GM18502 (cell line): ENCODE measurements at regions not wholly inside any gene's neighbourhood (a gene's known extent, or its start where the extent isn't known, plus 50 kb on each side); places are given as distances from the start of the nearest gene placed in this dataset.
"Not testable (repeated sequence)": the region's sequence is repeated elsewhere in the genome, so short reads cannot be mapped to it uniquely, and the experiment has no call there.

Experiments used
- ATAC-seq: cut with Tn5 transposase; IDR thresholded peaks from one replicate; pipeline ENCODE4 v1.9.1; 2021; ENCODE audit warnings: mild to moderate bottlenecking; ENCODE audit not compliant: unreplicated experiment, poor library complexity

- ATAC-seq = no peak
Measured at GRCh38 chr1:219412772-219413171, 200.1 kb downstream of the ZC3H11B start.

DNA sequence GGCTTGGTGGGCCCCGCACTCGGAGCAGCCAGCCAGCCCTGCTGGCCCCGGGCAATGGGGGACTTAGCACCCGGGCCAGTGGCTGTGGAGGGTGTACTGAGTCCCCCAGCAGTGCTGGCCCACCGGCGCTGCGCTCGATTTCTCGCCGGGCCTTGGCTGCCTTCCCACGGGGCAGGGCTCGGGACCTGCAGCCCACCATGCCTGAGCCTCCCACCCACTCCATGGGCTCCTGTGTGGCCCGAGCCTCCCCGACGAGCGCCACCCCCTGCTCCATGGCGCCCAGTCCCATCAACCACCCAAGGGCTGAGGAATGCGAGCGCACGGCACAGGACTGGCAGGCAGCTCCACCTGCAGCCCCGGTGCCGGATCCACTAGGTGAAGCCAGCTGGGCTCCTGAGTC is 202.2 kb downstream of the ZC3H11B start:
- ATAC-seq = not testable (repeated sequence)

GRCh38 chr1:219405531-219406331 is 207.2 kb downstream of the ZC3H11B start:
- no peak for ATAC-seq

DNA sequence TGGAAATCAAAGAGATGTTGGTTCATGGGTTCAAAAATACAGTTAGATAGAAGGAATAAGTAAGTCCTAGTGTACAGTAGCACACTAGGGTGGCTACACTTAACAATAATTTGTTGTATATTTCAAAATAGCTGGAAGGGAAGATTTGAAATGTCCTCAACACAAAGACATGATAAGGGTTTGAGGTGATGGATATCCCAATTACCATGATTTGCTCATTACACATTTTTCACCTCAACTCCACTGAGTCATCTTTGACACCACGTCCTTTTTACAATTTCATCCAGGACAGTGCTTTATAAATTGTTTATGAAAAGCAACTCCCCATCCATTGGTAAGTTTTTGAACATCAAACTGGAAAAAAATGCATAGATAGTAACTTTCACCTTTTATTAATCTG is 208.3 kb downstream of the ZC3H11B start:
- no peak for ATAC-seq

DNA sequence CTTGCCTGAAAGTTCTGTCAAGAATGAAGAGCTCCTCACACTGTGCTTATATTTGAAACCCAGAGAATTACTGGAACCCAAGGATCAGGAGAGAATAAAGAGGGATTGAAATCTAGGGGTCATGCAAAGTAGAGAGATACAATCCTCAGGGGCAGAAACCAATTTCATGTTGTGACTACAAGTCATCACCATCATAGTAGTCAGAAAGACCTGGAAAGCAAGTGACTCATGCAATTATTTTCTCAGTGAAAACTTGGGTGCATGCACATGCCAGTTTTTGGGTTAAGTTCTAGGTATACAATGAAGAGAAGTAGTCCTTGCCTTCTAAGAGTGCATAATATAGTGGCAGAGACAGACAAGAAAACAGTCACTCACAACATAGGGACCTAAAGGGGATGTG is 210.0 kb downstream of the ZC3H11B start:
- ATAC-seq = no peak

- ATAC-seq = no peak
Measured at GRCh38 chr1:219401724-219402625, 210.9 kb downstream of the ZC3H11B start.

GRCh38 chr1:219399446-219399845 is 213.5 kb downstream of the ZC3H11B start:
- ATAC-seq = no peak

GRCh38 chr1:219398815-219399396 is 214.0 kb downstream of the ZC3H11B start:
- ATAC-seq = no peak

- no peak for ATAC-seq
Measured at GRCh38 chr1:219397511-219397910, 215.4 kb downstream of the ZC3H11B start.

DNA sequence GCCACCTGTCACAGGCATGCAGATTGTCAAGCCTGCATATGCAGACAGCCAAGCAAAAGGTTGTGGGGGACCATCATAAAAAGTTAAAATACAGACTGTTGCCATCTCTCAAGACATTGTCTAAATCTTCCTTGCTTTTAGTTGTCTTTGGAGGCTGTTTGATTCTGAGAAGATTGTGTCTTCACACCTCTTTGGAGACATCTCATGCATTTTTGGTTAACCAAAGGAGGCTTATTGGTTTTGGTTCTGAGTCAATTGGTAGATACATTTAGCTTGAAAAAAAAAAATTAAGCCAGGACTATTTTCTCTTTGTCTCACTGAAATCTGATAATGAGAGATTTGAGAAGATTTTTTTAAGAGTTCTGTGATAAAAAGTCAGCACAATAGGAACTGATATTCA is 217.6 kb downstream of the LYPLAL1 start:
- peak; percentile 77 for ATAC-seq

DNA sequence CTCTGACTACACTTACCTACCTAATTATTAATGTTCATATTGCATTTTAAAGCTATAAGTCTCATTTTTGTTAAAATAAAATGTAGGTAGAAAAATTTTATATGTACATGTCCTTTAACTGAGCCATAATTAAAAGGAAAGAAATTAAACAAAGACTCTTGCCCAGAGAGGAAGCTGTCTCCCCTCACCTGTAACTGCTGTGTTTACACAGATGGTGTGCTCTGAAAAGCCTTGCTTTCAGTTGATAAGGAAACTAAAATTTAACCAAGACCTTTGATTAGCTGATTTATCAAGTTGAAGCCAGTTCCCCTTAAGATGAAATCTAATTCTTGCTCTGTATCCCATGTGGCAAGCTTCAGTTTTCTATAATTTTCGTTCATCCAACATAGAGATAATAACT is 213.5 kb downstream of the LYPLAL1 start:
- no peak for ATAC-seq

- ATAC-seq = peak; percentile 98
Measured at GRCh38 chr1:219385787-219386427, 212.2 kb downstream of the LYPLAL1 start.

DNA sequence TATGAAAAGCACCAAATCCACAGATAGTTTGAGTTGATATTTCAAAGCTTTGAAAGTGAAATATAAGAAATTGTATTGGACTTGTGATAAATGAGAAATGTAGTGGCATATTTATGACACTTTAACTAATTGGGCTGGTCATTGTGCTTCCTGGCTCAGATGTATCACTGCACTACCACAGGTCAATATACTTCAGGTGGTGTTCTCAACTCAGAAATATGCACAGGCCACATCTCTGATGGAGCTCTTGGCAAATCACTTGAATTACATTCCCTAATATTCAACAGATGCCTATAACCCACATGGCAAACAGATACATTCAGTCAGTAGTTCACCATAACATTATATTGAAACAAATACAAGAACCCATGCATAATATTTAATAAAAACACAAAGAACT is 209.6 kb downstream of the LYPLAL1 start:
- ATAC-seq = no peak

- no peak for ATAC-seq
Measured at GRCh38 chr1:219381396-219381795, 207.7 kb downstream of the LYPLAL1 start.

DNA sequence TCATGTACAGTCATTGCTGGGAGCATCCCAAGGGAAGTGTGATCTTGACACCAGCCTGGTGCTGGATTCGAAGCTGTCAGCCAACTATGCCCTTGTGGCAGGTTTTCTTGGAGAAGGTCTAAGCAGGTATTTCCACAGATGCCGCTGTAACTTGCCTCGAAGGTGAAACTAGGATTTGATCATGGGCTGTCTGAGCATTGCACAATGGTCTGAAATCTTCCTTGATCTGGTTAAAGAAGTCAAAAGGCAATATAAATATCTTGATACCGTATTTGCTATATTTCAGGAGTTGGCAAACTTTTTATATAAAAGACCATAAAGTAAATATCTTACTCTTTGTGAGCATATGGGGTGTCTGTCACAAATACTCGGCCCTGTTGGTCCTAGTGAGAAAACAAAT is 206.8 kb downstream of the LYPLAL1 start:
- no peak for ATAC-seq

GRCh38 chr1:219379691-219380090 is 206.0 kb downstream of the LYPLAL1 start:
- ATAC-seq = no peak

DNA sequence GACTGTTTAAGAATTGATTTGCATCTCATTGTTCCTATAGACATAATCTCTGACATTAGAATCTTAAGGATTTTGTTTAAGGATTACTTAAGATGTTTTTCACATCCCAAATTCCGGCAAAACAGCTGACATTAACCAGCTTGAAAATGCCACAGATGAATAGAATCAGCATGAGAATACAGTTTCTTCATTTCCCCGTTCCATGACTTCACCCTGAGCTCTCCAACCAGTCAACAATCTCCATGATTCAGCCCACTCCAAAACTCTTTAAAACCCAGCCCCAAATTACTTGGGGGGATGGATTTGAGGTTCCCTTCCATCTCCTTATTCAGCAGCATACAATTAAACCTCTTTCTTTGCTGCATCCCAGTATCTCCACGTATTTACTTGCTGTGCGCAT is 201.0 kb downstream of the LYPLAL1 start:
- ATAC-seq = no peak

DNA sequence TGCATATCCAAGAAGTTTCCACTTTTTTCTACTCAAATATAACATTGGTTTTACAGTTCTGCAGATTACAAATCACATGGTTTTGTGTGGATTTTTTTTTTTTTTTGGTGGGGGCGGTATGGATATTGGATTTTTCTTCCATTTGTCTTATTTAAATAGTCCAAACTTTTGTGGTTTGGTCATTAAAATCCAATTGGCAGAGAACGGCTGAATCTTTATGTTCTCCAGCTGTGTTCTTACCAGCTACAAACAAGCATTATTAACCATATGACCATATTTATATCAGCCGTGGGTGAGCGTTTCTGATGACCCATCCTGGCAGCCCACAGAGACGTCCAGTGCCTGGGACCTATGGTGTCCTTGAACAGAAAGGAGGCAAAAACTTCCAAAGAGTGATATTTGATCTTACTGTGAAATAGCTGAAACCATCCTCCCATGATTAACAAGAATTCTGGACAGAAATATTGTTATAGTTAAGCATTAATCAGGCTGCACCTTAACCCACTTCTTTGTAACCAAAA is 200.4 kb downstream of the LYPLAL1 start:
- no peak for ATAC-seq

DNA sequence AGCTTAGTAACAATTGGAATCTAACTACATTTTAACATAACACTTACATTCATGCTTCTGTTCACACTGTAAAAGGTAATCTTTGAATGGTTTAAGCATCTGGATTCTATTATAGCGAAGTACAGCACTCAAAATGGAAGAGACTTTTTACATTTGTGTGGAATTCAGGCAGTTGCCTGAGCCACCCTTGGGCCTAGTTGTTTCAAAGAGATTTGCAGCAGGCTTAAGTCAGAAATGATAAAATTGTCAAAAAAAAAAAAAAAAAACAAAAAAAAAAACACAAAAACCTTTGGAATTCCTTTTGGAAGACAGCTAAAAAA is 199.9 kb downstream of the LYPLAL1 start:
- no peak for ATAC-seq

DNA sequence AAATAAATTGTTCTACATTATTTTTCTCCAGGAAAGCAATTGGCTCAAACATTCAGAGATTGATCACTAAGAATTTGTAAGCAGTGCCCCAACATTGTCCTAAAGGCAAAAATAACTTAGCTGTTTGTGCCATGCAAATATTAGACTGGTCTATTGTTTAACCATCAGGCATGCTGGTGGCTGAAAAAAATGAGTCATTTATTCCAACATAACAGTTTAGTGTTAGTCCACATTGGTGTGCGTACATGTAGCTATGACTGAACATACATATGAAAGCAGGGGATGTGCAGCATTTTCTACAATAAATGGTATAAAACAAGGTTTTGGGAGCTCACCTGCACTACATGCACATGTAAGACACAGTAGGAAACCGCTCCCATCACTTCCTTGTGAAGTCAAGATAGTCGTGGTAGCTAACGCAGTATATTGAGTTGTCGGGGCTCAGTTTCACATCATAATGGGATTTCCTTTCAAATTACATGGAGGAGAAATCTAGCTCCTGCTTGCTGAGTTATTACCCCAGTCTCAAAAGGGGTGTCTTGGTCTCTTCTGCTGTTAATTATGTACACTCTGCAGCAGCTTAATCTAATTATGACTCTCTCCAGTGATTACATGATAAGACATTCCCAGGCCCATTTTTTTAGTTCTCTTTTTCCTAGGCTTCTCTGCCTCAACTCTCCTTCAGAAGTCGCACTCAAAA is 199.4 kb downstream of the LYPLAL1 start:
- no peak for ATAC-seq
